Renal cortical epithelial cell (primary cell): ENCODE measurements at regions not wholly inside any gene's neighbourhood (a gene's known extent, or its start where the extent isn't known, plus 50 kb on each side); places are given as distances from the start of the nearest gene placed in this dataset.

Source experiments
- DNase-seq: peaks from one replicate; pipeline ENCODE4 v3.0.0-alpha.2; 2011; ENCODE audit warnings: low read depth

GRCh38 chr6:97813889-97814567 is 531.0 kb upstream of the MMS22L start:
- no peak for DNase-seq

DNA sequence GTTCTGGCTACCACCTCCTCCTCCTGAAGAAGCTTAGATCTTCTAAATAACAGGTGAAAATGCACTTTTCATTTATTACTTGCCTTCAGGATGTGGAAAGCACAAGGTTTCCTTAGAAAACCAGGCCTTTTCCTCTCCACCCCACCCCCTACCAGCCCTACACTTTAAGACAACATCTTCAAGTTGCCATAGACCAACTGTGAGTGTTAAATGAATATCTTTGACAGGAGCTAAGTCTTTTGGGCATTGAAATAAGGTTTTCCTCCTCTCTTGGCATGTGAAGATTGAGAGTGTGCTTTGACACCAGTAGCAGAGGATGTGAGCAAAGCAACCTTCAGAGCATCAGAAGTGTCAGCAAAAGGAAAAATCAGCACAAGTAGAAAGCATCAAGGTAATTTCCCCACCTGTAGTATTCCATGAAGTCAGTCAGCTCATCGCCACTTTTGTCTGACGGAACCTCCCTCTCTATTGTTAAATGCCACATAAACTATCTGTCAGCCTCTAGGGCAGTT is 532.3 kb upstream of the MMS22L start:
- no peak for DNase-seq

- no peak for DNase-seq
Observed at GRCh38 chr6:97816526-97816925, 533.5 kb upstream of the MMS22L start.

DNA sequence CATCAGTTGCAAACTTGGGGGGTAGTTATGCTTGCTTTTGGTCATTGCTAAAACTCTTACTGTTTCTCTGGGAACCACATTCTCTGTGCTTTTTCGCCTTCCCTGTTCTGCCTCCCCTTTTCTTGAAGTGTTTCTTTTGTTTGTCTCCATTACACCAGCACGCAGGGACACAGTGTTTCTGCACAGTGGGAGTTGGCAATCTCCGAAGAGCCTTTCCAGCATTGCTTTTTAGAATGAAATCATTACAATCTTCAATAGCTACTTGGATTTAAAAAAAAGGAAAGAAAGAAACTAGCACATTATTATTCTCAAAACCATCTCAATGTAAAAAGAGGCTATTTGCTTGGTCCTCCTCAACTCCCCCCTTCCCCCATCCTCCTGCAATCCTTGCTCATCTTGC is 536.7 kb upstream of the MMS22L start:
- DNase-seq = no peak

DNA sequence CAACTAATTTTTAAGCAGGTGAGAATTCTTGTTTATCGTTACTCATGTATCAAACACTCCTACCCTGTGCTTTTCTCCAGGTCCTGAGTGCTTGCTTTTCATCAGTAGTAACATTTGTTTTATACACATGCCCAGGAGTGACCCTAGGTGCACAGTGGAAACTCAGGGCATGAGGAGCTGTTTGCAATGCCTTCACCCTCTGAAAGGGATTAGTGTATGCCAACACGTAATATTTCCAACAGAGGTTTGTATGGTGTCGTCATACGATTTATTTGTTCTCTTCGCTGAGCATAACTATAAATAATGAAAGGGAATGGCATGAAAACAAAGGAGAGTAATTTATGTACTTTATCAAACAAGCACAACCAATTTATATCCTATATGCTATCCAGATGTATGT is 537.4 kb upstream of the MMS22L start:
- DNase-seq = no peak

- no peak for DNase-seq
Observed at GRCh38 chr6:97822632-97823031, 539.6 kb upstream of the MMS22L start.

- no peak for DNase-seq
Observed at GRCh38 chr6:97841763-97842162, 558.7 kb upstream of the MMS22L start.

DNA sequence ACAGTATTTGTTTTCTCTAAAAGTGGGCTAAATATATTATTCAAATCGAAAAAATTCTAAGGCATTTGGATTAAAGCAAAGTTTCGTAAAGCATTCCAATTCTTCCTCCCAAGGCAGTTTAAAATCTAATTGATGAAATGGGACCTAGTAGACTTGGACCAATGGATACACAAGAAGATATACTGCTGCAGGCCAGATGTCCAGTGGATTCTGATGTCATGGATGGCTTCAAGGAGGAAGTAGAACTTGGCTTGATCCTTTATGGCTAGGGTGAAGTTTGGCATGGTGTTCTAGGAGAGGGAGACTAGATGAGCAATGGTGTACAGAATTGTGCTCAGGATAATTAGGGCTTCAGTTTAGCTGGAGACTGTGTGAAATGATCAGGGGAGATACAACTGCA is 559.5 kb upstream of the MMS22L start:
- DNase-seq = no peak

DNA sequence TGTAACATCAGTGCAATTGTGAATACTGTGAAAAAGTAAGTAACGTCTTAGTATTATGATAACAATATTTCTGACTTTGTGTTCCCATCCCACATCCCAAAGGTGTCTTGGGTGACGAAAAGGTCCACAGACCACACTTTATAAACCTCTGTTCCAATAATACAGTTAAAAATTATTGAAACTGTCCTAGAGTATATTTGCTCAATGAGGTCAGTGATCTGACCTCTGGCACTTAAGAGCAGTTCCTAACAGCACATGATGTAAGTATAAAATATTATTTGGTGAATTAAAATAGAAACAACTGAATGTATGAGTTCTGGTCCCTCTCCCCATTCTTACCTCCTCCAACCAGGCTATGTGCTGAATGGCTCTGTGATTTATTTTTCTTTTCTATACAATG is 566.4 kb upstream of the MMS22L start:
- no peak for DNase-seq

DNA sequence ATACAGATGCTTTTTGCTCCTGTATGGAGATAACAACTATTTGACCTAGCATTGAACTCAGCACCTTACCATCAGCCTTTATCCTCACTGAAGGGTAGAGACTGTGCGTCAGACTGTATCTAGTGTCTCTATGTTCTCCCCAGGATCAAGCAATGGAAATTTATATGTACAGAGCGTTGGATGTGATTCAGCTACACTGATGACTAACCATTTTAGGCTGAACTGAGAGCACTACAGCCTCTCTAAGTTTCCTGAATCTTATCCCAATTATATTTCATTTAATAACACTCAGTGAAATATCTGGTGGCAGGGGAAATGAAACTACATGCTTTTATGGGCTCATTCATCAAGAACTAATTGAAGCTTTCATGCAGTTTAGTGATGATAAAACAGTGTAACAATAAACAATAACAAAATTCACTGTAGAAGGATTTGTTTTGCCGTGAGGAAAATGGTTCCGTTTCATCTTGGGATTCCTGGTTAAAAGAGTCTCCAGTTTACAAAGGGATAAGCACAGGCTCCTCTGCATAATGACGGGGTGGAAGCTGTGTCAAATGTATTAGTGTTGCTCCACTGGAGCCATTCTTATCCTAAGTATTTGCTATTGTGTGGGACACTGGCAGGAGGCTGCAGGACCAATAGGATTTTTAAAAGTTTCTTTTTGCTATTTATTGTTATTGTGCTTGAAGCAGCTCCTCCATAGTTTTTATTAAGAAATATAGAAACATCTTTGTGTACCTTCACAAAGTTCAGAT is 567.6 kb upstream of the MMS22L start:
- DNase-seq = no peak

- no peak for DNase-seq
Observed at GRCh38 chr6:97863697-97864096, 580.7 kb upstream of the MMS22L start.

DNA sequence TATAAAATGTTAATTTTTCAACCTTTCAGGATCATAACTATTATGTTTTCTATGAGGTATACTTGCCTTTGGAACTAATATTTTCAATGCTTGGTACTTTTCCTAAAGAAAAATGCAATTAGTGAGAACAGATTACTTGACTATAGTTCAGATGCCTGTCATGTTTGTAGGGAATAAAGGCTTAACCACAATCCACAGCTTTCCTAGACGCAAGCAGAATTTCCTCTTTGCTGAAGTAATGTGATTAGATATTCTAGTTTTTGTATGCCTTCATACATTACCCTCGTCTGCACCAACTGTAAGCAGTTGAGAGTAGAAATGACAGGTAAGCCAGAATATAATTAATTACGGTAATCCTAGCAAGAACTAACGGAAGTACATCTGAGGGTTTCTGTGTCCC is 581.4 kb upstream of the MMS22L start:
- DNase-seq = no peak

DNA sequence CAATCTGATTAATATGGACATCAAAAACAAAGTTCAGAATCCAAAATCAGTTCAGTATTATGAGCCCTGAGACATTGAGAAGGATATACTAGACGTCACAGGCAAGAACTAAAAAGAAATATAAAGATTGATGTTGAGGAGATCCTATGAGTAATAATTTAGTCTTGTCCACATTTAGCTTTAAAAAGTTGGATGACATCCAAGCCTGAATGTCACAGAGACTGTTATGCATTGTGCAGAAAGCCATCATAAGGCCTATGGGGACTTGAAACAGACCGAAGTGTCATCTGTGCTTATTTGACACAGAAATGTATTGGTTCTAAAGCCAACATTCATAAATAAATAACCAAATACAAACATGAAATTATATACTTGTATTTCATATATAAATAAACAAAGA is 581.8 kb upstream of the MMS22L start:
- no peak for DNase-seq

GRCh38 chr6:97865612-97866011 is 582.6 kb upstream of the MMS22L start:
- peak; percentile 47 for DNase-seq

- DNase-seq = no peak
Observed at GRCh38 chr6:97866616-97867015, 583.6 kb upstream of the MMS22L start.

DNA sequence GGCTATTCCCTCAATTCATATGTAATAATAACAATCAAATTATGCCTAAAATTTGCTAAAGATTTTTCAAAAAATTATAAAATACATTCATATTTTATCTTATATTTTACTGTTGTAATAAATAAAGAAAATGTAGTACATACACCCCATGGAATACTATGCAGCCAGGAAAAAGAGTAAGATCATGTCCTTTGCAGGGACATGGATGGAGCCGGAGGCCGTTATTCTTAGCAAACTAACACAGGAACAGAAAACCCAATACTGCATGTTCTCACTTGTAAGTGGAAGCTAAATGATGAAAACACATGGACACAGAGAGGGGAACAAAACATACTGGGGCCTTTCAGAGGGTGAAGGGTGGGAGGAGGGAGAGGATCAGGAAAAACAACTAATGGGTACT is 584.2 kb upstream of the MMS22L start:
- DNase-seq = no peak

GRCh38 chr6:97870273-97870672 is 587.3 kb upstream of the MMS22L start:
- DNase-seq = no peak

- DNase-seq = no peak
Observed at GRCh38 chr6:97876711-97877110, 593.7 kb upstream of the MMS22L start.

DNA sequence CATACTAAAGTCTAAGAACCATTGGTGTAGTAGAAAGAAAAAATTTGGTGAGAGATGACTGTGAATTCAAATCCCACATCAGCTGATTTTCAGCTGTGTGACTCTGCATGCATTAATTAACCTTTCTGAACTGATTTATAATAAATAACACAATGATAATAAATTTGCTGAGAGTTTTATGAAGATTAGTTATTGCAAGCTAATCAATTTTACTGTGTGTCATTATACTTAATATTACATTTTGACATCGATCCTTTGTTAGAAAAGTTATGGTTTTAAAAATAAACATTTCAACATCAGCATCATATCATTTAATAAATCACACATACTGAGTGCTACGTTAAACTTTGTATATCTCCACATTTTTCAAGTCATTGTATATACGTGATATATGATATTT is 599.7 kb upstream of the MMS22L start:
- DNase-seq = no peak

DNA sequence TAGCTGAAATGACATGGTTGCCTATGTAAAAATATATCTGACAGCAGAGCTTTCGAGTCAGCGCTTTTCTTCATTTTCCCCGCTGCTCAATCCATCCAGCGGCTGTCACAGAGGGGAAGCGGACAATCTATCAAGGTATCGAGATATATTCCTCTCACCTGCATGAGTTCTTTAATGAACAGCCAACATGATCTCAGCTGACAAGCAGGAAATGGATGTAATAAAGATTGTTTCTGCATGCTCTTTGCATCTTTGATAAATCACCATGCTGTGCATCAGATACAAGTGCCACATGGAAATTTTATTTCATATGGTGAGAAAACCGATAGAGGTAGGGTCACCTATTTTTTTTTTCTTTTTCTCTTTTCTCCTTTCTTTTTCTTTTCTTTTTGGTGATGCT is 602.3 kb upstream of the MMS22L start:
- no peak for DNase-seq

GRCh38 chr6:97885828-97886227 is 602.8 kb upstream of the MMS22L start:
- no peak for DNase-seq

DNA sequence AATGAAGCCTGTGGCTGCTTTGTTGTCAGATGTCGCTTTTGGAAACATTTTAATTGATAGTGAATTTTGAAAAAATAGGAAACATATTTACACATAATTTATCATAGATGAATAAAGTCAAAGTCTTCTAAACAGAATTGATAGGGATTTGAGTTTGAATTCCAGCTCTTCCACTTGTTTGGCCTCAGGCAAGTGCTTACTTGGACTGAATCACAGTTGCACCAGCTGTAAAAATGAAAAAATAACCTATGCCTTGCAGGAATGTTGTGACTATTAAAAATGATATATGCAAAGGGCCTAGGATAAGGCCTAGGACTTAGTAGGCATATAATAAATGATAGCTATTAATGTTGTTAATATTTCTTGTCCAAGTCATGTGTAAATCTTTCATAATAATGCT is 618.5 kb upstream of the MMS22L start:
- DNase-seq = no peak

DNA sequence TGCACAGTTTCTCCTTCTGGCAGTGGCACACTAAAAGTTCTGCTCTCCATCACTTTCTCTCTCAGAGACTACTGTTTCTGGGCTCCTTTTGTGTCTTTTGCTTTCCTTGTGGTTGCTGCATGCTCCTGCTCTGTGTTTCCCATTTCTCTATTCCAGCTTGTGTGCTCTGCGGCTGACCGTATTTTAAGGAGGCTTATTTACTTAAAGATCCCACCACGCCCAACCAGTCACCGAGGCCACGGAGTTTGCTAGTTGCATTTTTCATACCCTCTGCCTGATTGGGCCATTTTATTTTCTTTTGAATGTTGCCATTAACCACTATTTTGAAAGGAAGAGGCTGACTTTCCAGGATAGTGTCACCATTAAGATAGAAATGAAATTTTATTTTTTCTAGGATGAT is 626.4 kb upstream of the MMS22L start:
- no peak for DNase-seq

DNA sequence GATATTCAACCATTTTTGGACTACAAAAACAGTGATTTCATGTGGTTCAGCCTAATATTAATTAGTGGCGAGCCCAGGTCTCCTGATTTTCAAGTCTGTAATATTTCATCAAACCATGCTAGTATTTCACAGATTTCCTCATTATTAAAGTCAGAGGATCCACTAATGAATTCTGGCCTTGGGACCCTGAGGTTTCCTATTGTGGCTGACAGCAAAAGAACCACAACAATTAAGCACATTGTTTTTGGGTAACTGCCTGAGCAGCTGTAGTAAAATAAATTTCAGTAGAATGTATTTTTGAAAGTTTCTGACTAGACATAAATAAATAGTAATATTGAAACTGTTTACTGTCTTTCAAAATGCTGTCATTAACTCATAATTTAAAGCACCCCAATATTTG is 630.7 kb upstream of the MMS22L start:
- no peak for DNase-seq
